K562 (cell line): ENCODE measurements at regions not wholly inside any gene's neighbourhood (a gene's known extent, or its start where the extent isn't known, plus 50 kb on each side); places are given as distances from the start of the nearest gene placed in this dataset.

ENCODE experiments used
- ATAC-seq: fragments of 200-7000 bp; cut with Tn5 transposase; 3 replicates; pipeline ENCODE4 v1.9.1; 2020; ENCODE audit warnings: moderate library complexity
- BruUV-seq: library from RNA; stranded (reverse); fragments of 400-500 nt; replicated peaks from 2 replicates; lab custom pipeline; 2021; lab: Mats Ljungman, UMichigan
- CTCF ChIA-PET: fragments of 300-600 bp; formaldehyde crosslinking; extraction: SDS; loops from one replicate; lab custom pipeline; 2021; ENCODE audit warnings: low intra/inter-chr PET ratio; lab: Yijun Ruan, JAX
- POLR2A ChIA-PET: fragments of 300-600, 350-650 bp; sonication (Branson Sonifier 250); formaldehyde crosslinking; extraction: SDS; loops from one replicate; lab custom pipeline; 2021; ENCODE audit warnings: antibody characterized with exemption, inconsistent platforms; lab: Yijun Ruan, JAX
- DNase-seq, 4 experiments: peaks; one replicate each; pipeline versions ENCODE4 v3.0.0 to v3.0.0-alpha.2; 2011 to 2018; ENCODE audit warnings: low spot score in 3 of 4, mixed read lengths in 3 of 4; ENCODE audit errors: extremely low read depth in 1 of 4
- FAIRE-seq: peaks from 2 replicates; lab custom pipeline; 2011; peaks lifted over from hg19 to GRCh38; lab: Jason Lieb, UNC
- H2AFZ ChIP-seq: 2 replicates; pipeline ENCODE4 v1.6.0; 2011; ENCODE audit warnings: low read depth, low read length, control low read depth, inconsistent platforms
- H3K27ac ChIP-seq: fragments of 200-600 bp; 3 replicates; pipeline ENCODE4 v1.8.0; 2011; ENCODE audit warnings: low read depth, mild to moderate bottlenecking, control low read depth, inconsistent platforms, low read length, moderate library complexity, mixed read lengths; ENCODE audit errors: extremely low read depth
- H3K27me3 ChIP-seq, 2 experiments: fragments of 300-600 bp in 1 of 2; 2 replicates in 1 of 2; 3 replicates in 1 of 2; pipeline versions ENCODE4 v1.6.0 to v1.8.0; 2011; ENCODE audit warnings: inconsistent platforms in 2 of 2, low read length in 2 of 2, mild to moderate bottlenecking in 1 of 2, mixed read lengths in 1 of 2, moderate library complexity in 1 of 2; ENCODE audit not compliant: control insufficient read depth in 2 of 2, insufficient read depth in 2 of 2
- H3K36me3 ChIP-seq: fragments of 300-600 bp; 3 replicates; pipeline ENCODE4 v1.8.0; 2011; ENCODE audit warnings: mild to moderate bottlenecking, low read length, inconsistent platforms; ENCODE audit not compliant: control insufficient read depth, insufficient read depth
- H3K4me1 ChIP-seq, 2 experiments: fragments of 200-600 bp in 1 of 2; replicated peaks in 1 of 2; 2 replicates in 1 of 2; 3 replicates in 1 of 2; pipeline versions ENCODE4 v1.5.1 to v1.8.0; 2011; ENCODE audit warnings: inconsistent platforms in 2 of 2, low read length in 2 of 2, mild to moderate bottlenecking in 1 of 2, mixed read lengths in 1 of 2, moderate library complexity in 1 of 2; ENCODE audit not compliant: control insufficient read depth in 2 of 2, insufficient read depth in 2 of 2
- H3K4me2 ChIP-seq: 2 replicates; pipeline ENCODE4 v1.6.1; 2011; ENCODE audit warnings: low read length, control low read depth, inconsistent platforms, mixed read lengths; ENCODE audit not compliant: insufficient read depth
- H3K4me3 ChIP-seq: fragments of 200-600 bp; sonication (generic), shearing (Covaris generic); 2 replicates; pipeline ENCODE4 v1.5.1; 2016; ENCODE audit warnings: control low read depth, inconsistent platforms
- H3K79me2 ChIP-seq: fragments of 200-600 bp; 3 replicates; pipeline ENCODE4 v1.8.0; 2011; ENCODE audit warnings: low read length, inconsistent platforms; ENCODE audit not compliant: control insufficient read depth, insufficient read depth
- H3K9ac ChIP-seq, 2 experiments: 2 replicates each; pipeline versions ENCODE4 v1.6.0 to v1.6.1; 2011; ENCODE audit warnings: low read depth in 2 of 2, low read length in 2 of 2, control low read depth in 1 of 2, inconsistent platforms in 1 of 2, mild to moderate bottlenecking in 1 of 2, mixed read lengths in 1 of 2; ENCODE audit not compliant: insufficient read depth in 1 of 2
- H3K9me1 ChIP-seq: one replicate; pipeline ENCODE4 v1.6.0; 2011; ENCODE audit warnings: inconsistent platforms, mild to moderate bottlenecking, low read length, moderate library complexity; ENCODE audit not compliant: control insufficient read depth, insufficient read depth
- H3K9me3 ChIP-seq: replicated peaks from 2 replicates; pipeline ENCODE4 v1.5.1; 2011; ENCODE audit warnings: low read depth, low read length, inconsistent platforms; ENCODE audit not compliant: control insufficient read depth, insufficient read depth
- H4K20me1 ChIP-seq: replicated peaks from 2 replicates; pipeline ENCODE4 v1.6.1; 2011; ENCODE audit warnings: low read length, inconsistent platforms, mixed read lengths; ENCODE audit not compliant: control insufficient read depth, insufficient read depth
- ARHGAP35 ChIP-seq: fragments of 450-650 bp; IDR thresholded peaks from 2 replicates; pipeline ENCODE4 v1.6.1; 2018; ENCODE audit not compliant: partially characterized antibody
- HNRNPK ChIP-seq: fragments of 200-400 bp; formaldehyde crosslinking; IDR thresholded peaks from one replicate; pipeline ENCODE4 v1.6.1; 2018; ENCODE audit warnings: mild to moderate bottlenecking, low read depth, low read length; ENCODE audit not compliant: poor library complexity, severe bottlenecking
- IRF9 ChIP-seq: fragments of 450-650 bp; IDR thresholded peaks from 2 replicates; pipeline ENCODE4 v1.6.1; 2016; ENCODE audit warnings: missing biosample characterization, missing genetic modification characterization
- PRPF4 ChIP-seq: fragments of 200-400 bp; formaldehyde crosslinking; IDR thresholded peaks from one replicate; pipeline ENCODE4 v1.6.1; 2017; ENCODE audit warnings: low read length, low read depth, mild to moderate bottlenecking; ENCODE audit not compliant: insufficient read depth, poor library complexity, severe bottlenecking
- PTBP1 ChIP-seq: fragments of 200-400 bp; formaldehyde crosslinking; IDR thresholded peaks from 2 replicates; pipeline ENCODE4 v1.6.1; 2017; ENCODE audit warnings: low read depth, low read length
- SPI1 ChIP-seq: IDR thresholded peaks from 2 replicates; pipeline ENCODE4 v1.6.1; 2011; ENCODE audit warnings: low read depth, low read length, control low read depth, borderline replicate concordance
- TAF1 ChIP-seq: IDR thresholded peaks from 2 replicates; pipeline ENCODE4 v1.6.1; 2011; ENCODE audit warnings: mild to moderate bottlenecking, low read length, moderate library complexity; ENCODE audit not compliant: insufficient read depth, control insufficient read depth, severe bottlenecking; ENCODE audit errors: extremely low read depth
- ZNF280B ChIP-seq: fragments of 250-450 bp; sonication (Bioruptor Pico); IDR thresholded peaks from 2 replicates; pipeline ENCODE4 v1.5.1; 2021; ENCODE audit warnings: mild to moderate bottlenecking
- WGBS: fragments of 100-300 bp; shearing (Covaris generic); methylation state at CpG from one replicate; pipeline ENCODE4 v1.1.6; 2016; ENCODE audit warnings: low coverage, mixed read lengths; ENCODE audit not compliant: insufficient coverage; ENCODE audit errors: missing lambda C conversion rate; 5-methylcytosine and 5-hydroxymethylcytosine counted together
- in situ Hi-C: fragments of 300-500 bp; cut with MboI; formaldehyde crosslinking; loops from 4 replicates; pipeline ENCODE4 v1.15.0; 2018; ENCODE audit warnings: inconsistent platforms, mixed read lengths
- intact Hi-C: fragments of 100-400 bp; cut with micrococcal nuclease; formaldehyde crosslinking; loops from 2 replicates; pipeline ENCODE4 v1.14.2; 2022
- TF ChIP-seq, protein P1 (sequence below), 2 experiments: fragments of 450-650 bp; IDR thresholded peaks; 2 replicates each; pipeline ENCODE4 v1.6.1; 2016; ENCODE audit warnings: mild to moderate bottlenecking in 2 of 2, borderline replicate concordance in 1 of 2, low read depth in 1 of 2, moderate library complexity in 1 of 2

DNA sequence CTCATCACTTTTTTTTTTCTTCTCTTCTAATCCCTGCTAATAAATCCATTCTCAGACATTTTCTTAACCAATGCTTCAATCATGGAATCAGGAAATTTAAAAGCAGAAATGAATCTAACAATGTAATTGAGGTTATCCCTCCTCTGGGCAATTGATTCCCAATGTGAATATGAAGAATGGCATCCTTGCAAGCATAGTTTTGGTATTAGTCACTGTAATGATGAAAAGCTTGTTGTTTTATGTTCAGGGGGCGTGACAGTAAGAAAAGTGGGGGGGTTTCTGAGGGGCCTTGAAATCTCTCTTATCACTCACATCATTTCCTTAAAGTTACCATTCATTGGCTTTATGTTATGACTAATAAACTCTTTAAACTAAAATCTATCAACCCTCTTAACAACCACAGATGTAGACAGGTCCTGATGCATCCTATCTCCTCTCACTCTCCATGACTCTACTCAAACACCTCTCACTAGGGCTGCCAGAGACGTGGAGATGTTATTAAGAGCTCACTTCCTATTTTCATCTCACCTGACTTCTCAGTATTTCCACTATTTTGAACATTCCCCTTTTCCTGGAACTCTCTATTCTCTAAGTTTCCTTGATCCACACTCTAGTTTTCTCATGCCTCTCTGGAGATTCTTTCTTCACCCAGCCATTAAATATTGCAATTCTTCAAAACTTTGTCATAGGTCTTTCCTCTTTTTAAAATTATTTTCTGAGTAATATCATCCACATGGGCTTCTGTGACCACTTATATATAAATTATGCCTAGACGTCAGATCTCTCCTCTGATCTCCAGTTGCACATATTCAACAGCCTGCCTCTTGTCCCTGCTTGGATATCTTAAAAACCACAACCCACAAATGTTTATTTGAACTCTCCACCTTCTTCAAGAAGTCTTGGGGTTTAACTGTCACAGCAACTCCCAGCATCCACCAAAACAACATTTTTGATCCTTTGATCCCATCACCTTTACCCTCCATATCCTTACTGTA is 332.9 kb downstream of the CDH2 start:
- Histone ChIP-seq H3K9me3 (no peaks in the 10 kb centered on the region), H3K27ac (no peak overlapping the region), H3K27me3 (no peaks in the 10 kb centered on the region), H3K9me1 (no peaks in the 10 kb centered on the region), H3K4me1 (no peaks in the 10 kb centered on the region), H3K79me2 (no peaks in the 10 kb centered on the region), H3K4me2 (no peak overlapping the region), H2AFZ (no peak overlapping the region), H3K36me3 (no peaks in the 10 kb centered on the region), H3K4me3 (no peak overlapping the region), H4K20me1 (no peaks in the 10 kb centered on the region), H3K9ac (no peak overlapping the region)
- DNase-seq (no peak), ATAC-seq (no peak), FAIRE-seq (no peak)
- 0% methylated on average over 3 of the region's 3 CpGs for WGBS
- CTCF ChIA-PET: no interaction called here
- POLR2A ChIA-PET: interaction anchor here (0.6 kb wide), 1 partner anchor 179 kb away, joined by 3 read pairs; no protein-coding TSS in a partner anchor
- intact Hi-C loops (no loop called here), in situ Hi-C loops (no loop called here)
- no TSS peak for BruUV-seq
- TF ChIP-seq TAF1 (no peak), PRPF4 (no peak), PTBP1 (no peak), ZNF280B (CRISPR knock-in tag) (no peak), SPI1 (no peak), HNRNPK (no peak), ARHGAP35 (no peak), IRF9 (tag) (no peak)
- TF ChIP-seq, protein P1, sequence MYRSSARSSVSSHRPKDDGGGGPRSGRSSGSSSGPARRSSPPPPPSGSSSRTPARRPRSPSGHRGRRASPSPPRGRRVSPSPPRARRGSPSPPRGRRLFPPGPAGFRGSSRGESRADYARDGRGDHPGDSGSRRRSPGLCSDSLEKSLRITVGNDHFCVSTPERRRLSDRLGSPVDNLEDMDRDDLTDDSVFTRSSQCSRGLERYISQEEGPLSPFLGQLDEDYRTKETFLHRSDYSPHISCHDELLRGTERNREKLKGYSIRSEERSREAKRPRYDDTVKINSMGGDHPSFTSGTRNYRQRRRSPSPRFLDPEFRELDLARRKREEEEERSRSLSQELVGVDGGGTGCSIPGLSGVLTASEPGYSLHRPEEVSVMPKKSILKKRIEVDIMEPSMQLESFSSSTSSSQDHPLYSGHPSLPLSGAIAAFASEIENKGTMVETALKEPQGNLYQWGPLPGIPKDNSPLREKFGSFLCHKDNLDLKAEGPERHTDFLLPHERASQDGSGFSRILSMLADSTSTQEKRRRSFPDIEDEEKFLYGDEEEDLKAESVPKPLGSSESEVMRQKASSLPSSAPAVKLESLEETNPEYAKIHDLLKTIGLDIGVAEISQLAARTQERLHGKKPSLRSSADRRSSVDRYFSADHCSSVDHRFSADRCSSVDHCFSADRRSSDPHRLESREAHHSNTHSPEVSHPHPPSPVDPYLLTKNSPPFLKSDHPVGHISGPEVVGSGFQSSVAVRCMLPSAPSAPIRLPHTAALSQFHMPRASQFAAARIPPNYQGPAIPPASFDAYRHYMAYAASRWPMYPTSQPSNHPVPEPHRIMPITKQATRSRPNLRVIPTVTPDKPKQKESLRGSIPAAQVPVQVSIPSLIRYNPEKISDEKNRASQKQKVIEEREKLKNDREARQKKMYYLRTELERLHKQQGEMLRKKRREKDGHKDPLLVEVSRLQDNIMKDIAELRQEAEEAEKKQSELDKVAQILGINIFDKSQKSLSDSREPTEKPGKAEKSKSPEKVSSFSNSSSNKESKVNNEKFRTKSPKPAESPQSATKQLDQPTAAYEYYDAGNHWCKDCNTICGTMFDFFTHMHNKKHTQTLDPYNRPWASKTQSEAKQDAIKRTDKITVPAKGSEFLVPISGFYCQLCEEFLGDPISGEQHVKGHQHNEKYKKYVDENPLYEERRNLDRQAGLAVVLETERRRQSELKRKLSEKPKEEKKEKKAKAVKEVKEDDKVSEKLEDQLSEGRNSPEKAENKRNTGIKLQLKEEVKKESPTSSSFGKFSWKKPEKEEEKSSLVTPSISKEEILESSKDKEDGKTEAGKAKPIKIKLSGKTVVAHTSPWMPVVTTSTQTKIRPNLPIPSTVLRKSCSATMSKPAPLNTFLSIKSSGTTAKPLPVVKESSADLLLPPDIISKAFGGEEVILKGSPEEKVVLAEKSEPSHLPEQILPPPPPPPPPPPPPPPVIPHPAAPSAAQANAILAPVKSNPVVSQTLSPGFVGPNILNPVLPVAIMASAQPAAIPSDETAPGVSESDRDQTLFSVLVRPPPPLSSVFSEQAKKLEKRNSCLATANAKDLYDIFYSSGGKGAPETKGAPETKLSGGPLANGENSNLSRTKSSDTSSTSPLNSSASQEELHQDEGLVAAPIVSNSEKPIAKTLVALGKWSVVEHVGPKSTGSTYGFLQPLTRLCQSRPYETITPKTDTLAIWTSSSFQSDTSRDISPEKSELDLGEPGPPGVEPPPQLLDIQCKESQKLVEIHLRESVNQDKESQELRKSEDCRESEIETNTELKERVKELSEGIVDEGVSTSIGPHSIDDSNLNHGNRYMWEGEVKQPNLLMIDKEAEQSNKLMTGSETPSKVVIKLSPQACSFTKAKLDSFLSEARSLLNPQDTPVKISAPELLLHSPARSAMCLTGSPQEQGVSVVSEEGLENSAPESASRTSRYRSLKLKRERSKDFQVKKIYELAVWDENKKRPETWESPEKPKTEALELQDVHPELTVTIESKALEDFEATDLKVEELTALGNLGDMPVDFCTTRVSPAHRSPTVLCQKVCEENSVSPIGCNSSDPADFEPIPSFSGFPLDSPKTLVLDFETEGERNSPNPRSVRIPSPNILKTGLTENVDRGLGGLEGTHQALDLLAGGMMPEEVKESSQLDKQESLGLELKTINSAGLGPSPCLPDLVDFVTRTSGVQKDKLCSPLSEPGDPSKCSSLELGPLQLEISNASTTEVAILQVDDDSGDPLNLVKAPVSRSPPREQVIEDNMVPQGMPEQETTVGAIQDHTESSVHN (IDR thresholded peaks at IDR 0.05; ENCODE audit: borderline replicate concordance in 1 of 2, low read depth in 1 of 2): no peak
